Effector CD4-positive, alpha-beta T cell (primary cell): ENCODE measurements at regions not wholly inside any gene's neighbourhood (a gene's known extent, or its start where the extent isn't known, plus 50 kb on each side); places are given as distances from the start of the nearest gene placed in this dataset.

ENCODE experiments used
- DNase-seq: peaks from one replicate; pipeline ENCODE4 v3.0.0-alpha.2; 2020

DNA sequence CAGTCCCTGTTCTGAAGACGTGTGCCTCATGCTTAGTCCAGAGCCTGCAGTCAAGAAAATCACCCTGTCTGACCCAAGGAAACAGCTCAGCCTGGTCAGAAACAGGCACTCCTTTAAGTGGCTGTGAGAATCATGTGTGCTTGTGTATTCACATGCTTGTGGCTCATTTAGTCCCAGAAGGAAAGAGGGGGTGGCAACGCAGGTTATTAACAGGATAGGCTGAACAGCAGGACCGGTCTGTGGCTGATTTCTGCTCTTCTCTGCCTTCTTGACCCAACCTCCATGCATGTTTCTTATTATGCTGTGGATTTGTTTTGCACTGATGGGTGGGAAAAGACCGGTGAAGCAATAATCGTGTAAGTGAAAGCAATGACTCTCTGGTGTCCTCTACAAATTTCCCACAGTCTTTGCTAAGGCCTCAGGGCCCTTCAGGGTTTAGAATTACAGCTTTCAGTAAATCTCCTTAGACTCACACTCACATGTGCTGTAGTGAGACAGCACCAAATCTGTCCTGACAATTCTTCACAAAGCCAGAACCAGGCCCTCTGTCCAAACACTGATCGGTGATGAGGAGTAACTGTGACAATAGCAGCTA lies 288.1 kb downstream of the ETS1 start:
- DNase-seq: no peak

DNA sequence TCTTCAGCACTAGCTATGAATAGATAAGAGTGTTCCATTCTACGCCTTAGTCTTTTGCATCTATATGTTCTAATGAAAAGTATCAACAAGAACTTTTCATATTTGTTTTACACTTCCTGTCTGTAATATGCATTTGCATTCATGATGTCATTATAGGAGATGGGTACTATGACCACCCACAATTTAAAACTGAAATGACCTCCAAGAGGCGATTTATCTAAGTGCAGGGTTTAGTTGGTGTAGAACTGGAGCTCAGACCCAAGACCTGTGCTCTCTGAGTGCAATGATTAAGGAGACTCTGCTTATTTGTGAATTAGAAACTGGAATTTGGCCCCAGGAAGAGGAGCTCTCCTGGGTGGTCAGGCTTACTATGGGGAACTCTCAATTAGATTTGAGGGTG lies 289.1 kb downstream of the ETS1 start:
- no peak for DNase-seq

DNA sequence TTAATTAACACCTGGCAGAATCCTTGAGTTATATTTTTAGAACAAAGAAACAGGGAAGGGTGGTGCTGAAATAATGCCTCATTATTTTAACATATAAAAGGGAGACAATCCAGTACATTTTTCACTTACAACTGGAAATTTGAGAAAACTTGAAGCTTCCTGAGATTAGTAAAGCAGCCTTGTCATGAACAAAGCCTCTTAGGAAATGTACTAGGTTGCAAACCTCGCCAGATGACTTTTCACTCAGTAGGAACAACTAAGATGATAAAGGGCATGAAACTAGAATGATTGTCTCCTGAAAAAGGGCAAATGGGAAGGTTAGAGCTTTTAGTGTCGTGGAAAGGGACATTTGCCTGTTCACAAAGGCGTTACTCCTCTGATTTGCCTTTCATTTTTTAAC lies 289.6 kb downstream of the ETS1 start:
- DNase-seq: no peak

DNA sequence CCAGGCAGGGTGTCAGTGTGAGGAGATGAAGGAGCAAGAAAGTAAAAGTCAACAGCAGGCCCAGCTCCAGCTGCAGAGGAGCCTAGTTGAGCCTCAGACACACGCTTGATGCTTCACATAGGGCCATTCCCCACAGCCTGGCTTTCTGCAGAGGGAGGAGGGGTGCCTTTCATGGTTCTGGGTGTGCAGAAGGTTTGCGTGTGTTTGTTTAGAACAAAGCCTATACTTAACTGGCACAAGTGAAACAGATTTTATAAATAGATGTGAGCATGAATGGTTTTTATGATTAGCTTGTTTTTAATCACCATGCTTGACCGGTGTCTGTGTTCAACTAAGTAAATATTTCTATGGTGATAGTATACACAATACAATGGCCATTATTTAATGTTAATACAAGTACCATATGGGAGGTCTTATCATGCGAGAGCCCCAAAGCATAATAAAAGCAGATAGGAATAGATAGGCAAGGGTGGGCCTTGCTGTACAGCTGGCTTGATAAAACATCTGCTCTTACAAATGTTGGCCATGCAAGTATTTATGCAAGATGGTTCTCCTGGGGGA lies 290.2 kb downstream of the ETS1 start:
- DNase-seq: peak; percentile 16

DNA sequence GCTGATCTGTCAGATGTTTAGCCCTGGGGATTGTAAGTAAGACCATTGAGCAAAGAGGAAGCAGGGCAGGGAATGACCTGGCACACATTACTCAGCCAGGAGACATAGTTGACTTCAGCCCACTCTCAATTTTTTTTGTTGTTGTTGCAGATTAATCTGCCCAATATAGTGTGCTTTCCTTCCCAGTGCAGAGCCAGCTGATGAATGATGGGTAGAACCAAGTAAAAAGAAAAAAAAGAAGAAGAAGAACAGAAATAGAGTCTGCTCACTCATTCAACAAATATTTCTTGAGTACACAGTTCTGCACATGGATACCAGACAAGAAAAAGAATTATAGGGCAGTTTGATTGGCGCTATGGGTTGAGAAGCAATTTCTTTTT lies 292.7 kb downstream of the ETS1 start:
- DNase-seq: no peak

DNA sequence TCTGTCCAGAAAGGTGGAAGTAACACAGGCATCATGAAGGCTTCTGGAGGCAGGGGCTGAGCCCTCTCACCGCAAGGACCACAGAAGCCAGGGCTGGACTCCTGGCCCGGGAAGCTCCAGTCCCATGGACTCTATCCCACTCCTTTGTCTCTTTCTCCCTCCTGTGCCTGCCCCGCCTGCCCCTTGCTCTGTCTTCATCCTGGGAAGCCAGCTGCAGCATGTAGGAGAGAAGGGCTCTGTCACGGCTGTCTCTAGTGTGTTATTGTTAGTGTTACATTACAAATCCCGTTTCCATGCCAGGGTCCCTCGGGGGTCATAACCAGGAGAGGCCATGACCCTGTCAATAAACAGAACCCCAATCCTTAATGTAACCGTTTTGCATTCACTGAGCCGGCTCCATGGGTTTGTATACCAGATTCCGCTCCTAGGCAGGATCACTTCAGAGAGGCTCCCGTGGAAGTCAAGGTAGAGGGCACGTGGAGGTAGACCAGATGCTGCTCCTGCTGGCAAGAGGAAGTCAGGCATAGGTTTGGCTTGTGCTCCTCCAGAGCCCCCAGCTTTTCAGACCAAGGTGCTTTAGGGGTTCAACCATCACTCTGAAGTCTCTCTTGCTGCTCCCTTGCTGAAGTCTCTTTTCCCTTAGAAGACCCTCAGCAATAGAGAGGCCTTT lies 293.2 kb downstream of the ETS1 start:
- DNase-seq: no peak

DNA sequence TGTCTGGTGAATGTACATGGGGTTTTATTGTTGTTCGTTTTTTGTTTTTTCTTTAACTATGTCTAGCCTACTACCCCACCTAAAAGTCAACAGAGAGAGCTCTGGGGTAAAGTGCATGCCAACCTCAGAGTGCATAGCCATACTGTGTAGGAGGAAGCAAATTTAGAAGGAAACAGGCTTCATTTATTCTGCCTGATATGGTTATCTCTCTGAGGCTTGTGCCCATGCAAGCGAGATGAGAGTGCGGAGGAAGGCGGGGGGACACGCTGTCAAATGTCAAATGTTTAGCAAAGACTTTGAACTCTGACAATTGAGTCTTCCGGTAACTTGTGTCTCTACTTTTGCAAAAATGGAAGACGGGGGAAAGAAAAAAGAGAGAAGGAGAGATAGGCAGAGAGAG lies 295.5 kb downstream of the ETS1 start:
- peak; percentile 43 for DNase-seq

DNA sequence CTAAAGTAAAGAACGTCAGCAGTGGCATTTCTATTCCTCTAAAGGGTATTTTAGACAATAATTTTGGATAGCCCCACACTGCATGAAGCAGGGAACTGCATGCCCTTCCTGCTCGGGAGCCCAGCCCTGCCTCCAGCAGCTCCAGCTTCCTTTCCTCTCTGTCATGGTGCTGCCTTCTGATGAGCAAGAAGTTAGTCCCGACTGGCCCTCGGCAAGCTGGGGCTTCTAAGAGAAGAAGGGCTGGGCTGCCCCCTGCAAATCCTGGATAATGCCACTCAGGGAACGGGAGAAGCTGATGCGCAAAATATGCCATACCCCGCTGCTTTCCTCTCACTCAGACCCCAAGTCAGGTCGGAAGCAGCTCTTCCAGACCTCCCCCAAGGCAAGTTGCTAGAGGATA lies 296.4 kb downstream of the ETS1 start:
- no peak for DNase-seq

DNA sequence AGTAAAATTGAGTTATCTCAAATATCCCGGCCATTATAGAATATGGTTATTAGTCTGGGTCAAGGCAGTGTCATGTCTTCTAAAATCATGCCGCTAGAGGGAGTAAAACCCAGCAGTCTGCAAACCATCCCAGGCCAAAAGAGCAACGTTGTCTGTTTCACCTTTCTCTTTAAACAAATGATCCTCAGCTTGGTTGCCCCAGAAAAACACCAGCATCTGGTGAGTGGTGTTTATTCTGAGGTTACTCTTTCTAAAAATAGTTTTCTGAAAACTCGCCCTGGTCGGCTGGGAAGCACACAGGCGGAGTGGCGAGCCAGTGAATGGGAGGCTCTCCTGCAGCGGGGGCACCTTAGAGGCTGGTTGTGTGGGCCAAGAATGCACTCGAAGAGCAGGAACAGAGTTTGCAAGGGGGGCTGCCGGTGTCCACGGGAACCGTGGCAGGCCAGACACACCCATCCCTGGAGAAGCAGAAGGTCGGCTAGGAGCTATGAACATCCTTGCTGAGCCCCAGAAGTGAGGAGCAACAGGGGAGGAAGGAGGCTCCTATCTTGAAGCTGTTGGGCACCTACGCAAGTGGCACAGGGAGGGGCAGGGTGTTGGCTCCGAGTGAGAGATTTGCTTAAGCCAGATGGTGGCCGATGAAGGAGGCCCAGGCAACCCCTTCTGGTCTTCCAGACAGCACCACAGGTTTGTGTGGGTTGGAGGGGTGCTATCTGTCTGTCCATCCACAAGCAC lies 297.1 kb downstream of the ETS1 start:
- DNase-seq: peak; percentile 67

DNA sequence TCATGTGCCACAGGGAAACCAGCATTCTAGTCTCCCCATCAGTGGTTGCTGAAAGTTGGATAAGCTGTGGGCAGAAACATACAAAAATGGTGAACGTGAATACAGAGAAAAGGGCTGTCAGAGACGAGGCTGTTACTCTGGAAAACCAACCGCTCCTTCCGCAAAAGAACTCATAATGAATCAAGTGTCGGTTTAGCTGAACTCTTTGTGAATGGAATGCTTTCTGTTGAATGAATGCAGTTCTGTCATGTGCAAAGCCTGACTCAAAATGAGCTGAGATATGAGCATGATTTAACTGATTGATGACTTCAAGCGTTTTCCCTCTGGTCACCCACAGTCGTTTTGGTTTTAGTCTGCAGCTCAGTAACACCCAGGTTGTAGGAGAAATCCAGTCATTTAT lies 298.3 kb downstream of the ETS1 start:
- no peak for DNase-seq

DNA sequence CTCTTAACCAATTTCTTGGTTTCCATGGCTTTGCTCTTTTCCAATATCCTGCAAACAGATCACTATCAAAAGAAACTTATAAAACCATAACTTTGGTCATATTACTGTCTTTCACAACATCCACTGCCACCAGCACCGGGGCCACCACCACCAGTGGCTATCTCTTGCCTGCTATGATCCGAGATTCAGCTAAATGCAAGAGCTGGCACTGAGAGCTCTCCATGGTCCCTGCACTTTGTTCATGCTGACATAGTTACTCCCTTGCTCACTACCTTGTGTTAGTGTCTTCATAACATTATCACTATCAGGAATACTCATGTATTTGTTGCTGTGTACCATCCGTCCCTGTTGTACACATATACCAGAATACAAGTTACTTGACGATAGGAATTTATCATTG lies 299.0 kb downstream of the ETS1 start:
- no peak for DNase-seq

DNA sequence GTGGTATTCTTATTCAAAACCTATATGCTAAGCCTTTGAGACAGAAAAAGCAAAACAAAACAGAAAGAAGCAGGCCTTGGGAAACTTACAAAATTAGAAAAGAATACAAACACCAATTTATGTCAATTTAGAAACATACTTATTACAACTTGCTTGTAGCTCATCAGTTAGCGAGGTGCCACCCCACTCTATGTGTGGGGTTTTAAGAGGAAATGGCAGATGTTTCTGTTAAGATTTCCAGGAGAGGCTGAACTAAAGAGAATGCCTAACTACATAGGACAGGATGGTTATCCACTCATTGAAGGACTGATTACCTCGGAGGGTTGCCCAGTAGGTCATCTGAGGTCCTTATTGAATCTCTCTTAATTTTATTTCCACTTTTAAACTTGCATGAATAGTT lies 302.0 kb downstream of the ETS1 start:
- DNase-seq: no peak

DNA sequence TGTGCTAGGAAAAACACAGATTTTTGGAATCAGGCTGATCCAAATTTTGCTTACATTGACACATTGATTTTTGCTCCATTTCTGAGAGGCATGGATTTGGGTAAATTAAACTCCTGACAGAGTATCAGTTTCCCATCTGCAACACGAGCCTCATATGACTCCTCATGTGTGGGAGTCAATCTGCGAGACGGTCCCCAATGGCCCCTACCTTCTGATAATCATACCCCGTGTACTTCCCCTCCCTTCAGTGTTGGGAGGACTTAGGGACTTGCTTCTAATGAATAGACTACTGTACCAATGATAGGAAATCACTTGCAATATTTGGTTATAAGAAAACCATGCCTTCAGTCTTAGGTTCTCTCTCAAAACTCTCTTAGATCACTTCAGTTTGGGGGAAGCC lies 302.7 kb downstream of the ETS1 start:
- DNase-seq: no peak

DNA sequence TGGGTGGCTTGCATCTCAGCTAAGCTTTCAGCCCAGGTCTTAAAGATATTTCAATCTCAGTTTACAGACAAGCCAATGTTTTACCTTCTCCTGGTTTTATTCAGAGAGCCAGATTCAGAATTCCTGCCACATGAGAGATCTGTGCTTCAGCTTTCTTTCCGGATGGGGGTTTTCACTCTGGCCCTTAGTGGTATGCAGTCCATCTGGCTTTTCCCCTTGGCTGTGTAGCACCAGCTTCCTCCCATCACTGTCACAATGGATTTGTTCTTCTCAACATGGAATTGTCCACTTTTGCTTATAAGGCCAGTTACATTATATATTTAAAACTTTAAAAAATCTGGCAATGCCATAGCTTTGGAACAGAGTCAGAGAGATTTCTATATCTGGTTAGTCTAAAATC lies 303.9 kb downstream of the ETS1 start:
- DNase-seq: no peak

DNA sequence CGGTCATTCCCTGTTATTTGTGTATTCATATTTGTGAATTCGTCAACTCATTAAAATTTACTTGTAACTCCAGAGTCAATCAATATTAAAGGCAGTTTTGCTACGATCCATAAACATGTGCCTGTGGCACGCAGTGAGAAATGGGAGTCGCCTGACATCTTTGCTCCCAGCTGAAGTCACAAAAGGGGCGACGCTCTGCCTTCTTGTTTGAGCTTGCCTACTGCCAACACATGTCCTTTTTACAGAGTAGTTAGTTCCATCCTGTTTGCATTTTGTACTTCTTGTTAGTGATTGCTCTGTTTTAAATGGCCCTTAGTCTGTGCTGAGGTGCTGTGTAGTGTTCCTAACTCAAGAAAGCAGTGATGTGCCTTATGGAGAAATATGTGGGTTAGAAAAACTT lies 305.3 kb downstream of the ETS1 start:
- DNase-seq: no peak

DNA sequence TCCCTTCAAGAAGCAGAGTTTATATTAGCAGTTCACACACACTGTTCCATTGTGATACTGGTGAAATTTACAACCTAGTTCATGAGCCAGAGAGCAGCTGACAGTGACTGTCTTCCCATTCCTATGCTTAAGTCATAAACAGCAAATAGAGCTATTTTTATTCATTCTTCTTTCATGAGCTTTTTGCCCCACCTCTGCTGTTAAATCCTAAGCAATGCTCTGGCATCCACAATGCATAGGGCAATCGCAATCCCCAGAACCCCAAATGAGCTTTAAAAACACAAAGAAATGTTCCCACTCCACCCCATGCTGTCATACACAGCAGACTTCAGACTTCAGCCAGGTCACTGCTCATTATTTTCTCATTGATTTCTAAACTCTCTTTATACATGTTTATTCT lies 307.5 kb downstream of the ETS1 start:
- no peak for DNase-seq

DNA sequence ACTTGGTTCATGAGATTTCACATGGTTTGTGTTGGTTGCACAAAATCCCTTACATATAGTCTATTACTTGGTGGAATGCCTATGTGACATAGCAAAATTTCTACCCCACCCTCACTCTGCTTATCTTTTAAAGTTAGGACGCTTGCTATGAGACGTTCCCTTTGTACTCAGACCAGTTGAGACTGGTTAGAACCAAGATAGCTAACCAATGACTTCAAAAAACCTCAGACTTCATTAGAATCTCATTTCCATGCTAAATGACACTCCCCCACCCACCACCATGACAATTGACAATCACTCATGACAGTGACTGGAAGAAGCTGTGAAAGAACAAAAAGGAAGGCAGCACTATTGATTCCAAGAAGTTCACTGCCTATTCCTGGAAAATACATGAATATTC lies 313.6 kb downstream of the ETS1 start:
- no peak for DNase-seq

DNA sequence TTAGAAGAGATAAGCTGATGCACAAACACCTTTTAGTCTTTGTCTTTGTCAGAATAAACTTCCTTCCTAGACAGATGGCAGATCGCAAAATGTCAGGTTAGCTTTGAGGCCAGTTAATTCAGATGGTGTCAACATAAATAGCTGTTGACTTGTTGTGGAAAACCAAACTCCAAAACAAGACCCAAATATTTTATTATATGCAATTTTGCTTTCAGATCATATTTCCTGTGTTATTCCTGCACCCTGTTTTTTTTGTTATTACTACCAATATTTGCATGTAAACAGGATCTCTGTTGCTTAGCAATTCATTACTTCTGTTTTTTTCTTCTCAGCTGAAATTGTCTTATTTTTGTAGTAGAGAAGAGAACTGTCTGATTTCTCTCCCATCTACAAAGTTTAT lies 316.0 kb downstream of the ETS1 start:
- DNase-seq: no peak

DNA sequence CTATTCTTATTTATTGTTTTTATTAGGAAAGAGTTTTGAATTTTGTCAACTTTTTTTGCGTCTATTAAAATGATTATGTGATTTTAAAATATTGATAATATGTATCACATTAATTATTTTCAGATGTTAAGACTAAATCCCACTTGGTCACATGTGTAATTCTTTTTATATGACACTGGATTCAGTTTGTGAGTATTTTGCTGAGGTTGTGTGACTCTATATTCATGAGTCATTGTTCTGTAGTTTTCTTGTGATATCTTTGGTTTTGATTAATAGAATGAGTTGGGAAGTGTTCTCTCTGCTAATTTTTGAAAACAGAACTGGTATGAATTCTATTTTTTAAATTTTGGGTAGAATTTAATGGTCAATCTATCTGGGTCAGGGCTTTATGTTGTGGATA lies 317.9 kb downstream of the ETS1 start:
- no peak for DNase-seq

DNA sequence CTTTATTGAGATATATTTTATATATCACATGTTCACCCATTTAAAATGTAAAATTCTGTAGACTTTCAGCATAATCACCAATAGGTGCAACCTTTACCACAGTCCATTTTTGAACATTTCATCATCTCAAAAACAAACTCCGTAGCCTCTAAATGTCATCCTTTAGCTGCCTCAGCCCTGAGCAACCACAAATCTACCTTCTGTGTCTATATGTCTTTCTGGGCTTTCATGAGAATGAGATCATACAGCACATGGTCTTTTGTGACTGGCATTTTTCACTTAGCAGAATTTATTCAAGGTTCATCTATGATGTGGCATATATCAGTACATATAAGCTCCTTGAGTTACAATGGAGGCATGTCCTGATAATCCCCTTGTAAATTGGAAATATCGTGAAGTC lies 320.5 kb downstream of the ETS1 start:
- no peak for DNase-seq

DNA sequence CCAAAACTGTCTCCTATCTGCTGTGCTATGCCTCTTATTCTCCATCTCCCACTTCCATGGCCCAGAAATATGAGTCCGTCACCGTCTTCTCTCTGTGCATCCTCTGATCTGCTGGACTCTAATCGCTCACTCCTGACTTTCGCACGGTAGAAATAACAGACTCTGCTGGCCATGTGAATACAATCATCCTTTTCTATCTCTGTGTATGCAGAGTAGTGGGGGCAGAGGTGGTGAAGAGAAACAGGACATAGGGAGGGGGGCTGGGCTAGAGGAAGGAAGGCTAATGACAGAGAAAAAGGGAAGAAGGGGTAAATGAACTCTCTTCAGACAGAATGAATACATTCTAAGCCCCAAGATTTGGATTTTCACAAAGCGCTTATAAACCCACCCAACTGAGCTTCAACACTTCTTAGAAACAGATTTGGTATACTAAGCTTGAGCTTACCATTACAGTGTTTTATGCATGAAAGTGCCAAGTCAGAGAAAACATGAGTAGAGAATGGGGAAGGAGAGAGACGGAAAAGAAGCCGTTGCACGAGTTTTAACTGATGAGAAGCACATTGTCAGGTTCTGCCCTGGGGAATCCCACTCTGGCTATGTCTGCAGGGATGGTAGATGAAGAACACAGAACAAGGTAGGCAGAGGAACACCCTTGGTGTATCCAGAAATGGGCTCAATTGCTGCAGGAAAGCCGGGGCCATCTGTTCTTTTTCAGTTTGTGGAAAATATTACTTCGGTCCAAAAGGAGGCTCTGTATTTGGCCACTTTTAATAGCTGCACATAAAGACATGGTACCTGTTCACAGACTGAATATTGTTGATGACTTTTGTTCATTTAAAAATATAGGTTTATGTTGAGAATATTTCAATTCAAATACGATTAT lies 324.7 kb downstream of the ETS1 start:
- DNase-seq: no peak

DNA sequence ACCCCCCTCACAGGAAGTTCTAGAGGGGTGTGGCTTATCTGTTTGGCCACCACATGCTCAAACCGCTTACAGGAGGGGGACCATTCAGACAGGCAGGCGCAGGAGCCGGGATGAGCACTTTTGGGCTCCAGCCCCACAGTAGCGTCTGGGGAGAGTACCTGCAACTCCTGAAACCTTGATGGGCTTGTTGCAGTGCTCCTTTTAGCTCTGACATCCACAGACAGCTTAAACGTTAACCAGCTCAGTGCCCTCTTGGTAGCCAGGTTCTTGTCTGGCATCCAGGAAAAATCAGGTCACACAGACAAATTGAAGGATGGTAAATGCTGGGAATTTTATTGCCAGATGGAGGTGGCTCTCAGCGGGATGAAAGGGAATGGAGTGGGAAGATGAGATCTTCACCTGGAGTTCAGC lies 326.3 kb downstream of the ETS1 start:
- no peak for DNase-seq

DNA sequence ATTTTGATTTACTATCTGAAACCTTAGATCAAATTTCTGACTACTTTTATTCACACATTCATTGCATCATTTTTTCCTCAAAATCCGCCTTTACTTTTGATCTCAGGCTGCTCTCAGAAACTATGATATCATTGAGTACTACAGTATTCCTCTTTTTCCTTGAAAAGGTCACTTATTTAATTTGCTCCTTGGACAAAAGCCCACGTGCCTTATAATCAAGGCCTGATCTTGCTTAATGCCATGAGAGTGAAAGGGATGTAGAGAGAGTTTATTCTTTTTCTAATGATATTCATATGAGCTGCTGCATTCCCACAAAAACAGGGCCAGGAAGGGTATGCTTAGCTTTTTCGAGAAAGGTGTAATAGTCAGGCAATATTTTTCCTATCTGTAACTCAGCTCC lies 327.0 kb downstream of the ETS1 start:
- DNase-seq: no peak
